CD14-positive monocyte (primary cell): ENCODE measurements at regions not wholly inside any gene's neighbourhood (a gene's known extent, or its start where the extent isn't known, plus 50 kb on each side); places are given as distances from the start of the nearest gene placed in this dataset.

Source experiments
- DNase-seq, 3 donors: peaks; one replicate each; pipeline ENCODE4 v3.0.0-alpha.2; 2011 to 2022
- H2AFZ ChIP-seq: 2 replicates; pipeline ENCODE4 v1.6.0; 2012; ENCODE audit warnings: mild to moderate bottlenecking, low read depth, low read length, inconsistent platforms; ENCODE audit not compliant: insufficient read depth, poor library complexity, severe bottlenecking
- H3K27ac ChIP-seq, 2 donors: 1 replicate in 1 of 2; 2 replicates in 1 of 2; pipeline ENCODE4 v1.5.1; 2012 to 2013; ENCODE audit warnings: low read length in 2 of 2, control low read depth in 1 of 2, inconsistent platforms in 1 of 2, low read depth in 1 of 2, mild to moderate bottlenecking in 1 of 2
- H3K27me3 ChIP-seq, 2 donors: one replicate each; pipeline versions ENCODE4 v1.6.0 to v1.6.1; 2011 to 2013; ENCODE audit warnings: low read length in 2 of 2; ENCODE audit not compliant: control insufficient read depth in 2 of 2, insufficient read depth in 2 of 2
- H3K36me3 ChIP-seq, 2 donors: replicated peaks in 1 of 2; 1 replicate in 1 of 2; 2 replicates in 1 of 2; pipeline versions ENCODE4 v1.5.1 to v1.6.1; 2012 to 2013; ENCODE audit warnings: low read length in 2 of 2, control low read depth in 1 of 2, inconsistent platforms in 1 of 2, mild to moderate bottlenecking in 1 of 2; ENCODE audit not compliant: insufficient read depth in 2 of 2, control insufficient read depth in 1 of 2
- H3K4me1 ChIP-seq, 2 donors: 1 replicate in 1 of 2; 2 replicates in 1 of 2; pipeline versions ENCODE4 v1.5.1 to v1.6.1; 2012 to 2013; ENCODE audit warnings: low read length in 2 of 2, control low read depth in 1 of 2, inconsistent platforms in 1 of 2, mild to moderate bottlenecking in 1 of 2, moderate library complexity in 1 of 2; ENCODE audit not compliant: insufficient read depth in 2 of 2, control insufficient read depth in 1 of 2
- H3K4me2 ChIP-seq: replicated peaks from 2 replicates; pipeline ENCODE3; 2012; ENCODE audit warnings: low read length, moderate library complexity, mild to moderate bottlenecking; ENCODE audit not compliant: poor library complexity, severe bottlenecking; ENCODE audit errors: extremely low read depth
- H3K4me3 ChIP-seq, 3 experiments: fragments of 200-600 bp in 1 of 3; sonication (generic) in 1 of 3; replicated peaks in 1 of 3; 1 replicate in 2 of 3; 2 replicates in 1 of 3; pipeline ENCODE4 v1.5.1; 2011 to 2013; ENCODE audit warnings: low read length in 3 of 3, mild to moderate bottlenecking in 3 of 3, control low read depth in 2 of 3, low read depth in 2 of 3, inconsistent platforms in 1 of 3, moderate library complexity in 1 of 3
- H3K79me2 ChIP-seq: 2 replicates; pipeline ENCODE4 v1.6.0; 2012; ENCODE audit warnings: mild to moderate bottlenecking, control low read depth, inconsistent platforms, low read length, moderate library complexity; ENCODE audit not compliant: insufficient read depth
- H3K9ac ChIP-seq: 2 replicates; pipeline ENCODE4 v1.6.0; 2017; ENCODE audit warnings: low read length, mild to moderate bottlenecking; ENCODE audit not compliant: insufficient read depth, poor library complexity, severe bottlenecking
- H3K9me3 ChIP-seq, 2 donors: replicated peaks in 1 of 2; 1 replicate in 1 of 2; 2 replicates in 1 of 2; pipeline versions ENCODE4 v1.5.1 to v1.6.1; 2012 to 2013; ENCODE audit warnings: low read length in 2 of 2, control low read depth in 1 of 2; ENCODE audit not compliant: control insufficient read depth in 1 of 2, insufficient read depth in 1 of 2
- H4K20me1 ChIP-seq: 2 replicates; pipeline ENCODE4 v1.6.0; 2012; ENCODE audit warnings: mild to moderate bottlenecking, low read length, control low read depth, moderate library complexity; ENCODE audit not compliant: insufficient read depth
- H3K27ac Mint-ChIP-seq, 7 donors: one replicate each; pipeline ENCODE4 v1.8.0; 2020; ENCODE audit warnings: mild to moderate bottlenecking in 7 of 7, mixed read lengths in 7 of 7, moderate library complexity in 6 of 7, inconsistent platforms in 2 of 7
- H3K27me3 Mint-ChIP-seq, 3 donors: one replicate each; pipeline ENCODE4 v1.8.0; 2021 to 2022; ENCODE audit warnings: low read depth in 3 of 3, mild to moderate bottlenecking in 3 of 3, mixed read lengths in 3 of 3, moderate library complexity in 3 of 3, inconsistent platforms in 1 of 3
- H3K36me3 Mint-ChIP-seq, 2 donors: one replicate each; pipeline ENCODE4 v1.8.0; 2020; ENCODE audit warnings: mixed read lengths in 2 of 2, inconsistent platforms in 1 of 2, mild to moderate bottlenecking in 1 of 2
- H3K4me1 Mint-ChIP-seq: one replicate; pipeline ENCODE4 v1.8.0; 2020; ENCODE audit warnings: mild to moderate bottlenecking, mixed read lengths
- H3K4me3 Mint-ChIP-seq, 2 donors: one replicate each; pipeline ENCODE4 v1.8.0; 2020; ENCODE audit warnings: mild to moderate bottlenecking in 2 of 2, mixed read lengths in 2 of 2, moderate library complexity in 1 of 2
- H3K9me3 Mint-ChIP-seq, 7 donors: one replicate each; pipeline ENCODE4 v1.8.0; 2020 to 2022; ENCODE audit warnings: mixed read lengths in 7 of 7, mild to moderate bottlenecking in 6 of 7, moderate library complexity in 6 of 7, inconsistent platforms in 2 of 7
- CTCF ChIP-seq: fragments of 200-600 bp; IDR thresholded peaks from one replicate; pipeline ENCODE4 v1.8.0; 2022; ENCODE audit warnings: antibody characterized with exemption, mild to moderate bottlenecking
- WGBS: methylation state at CpG from one replicate; pipeline ENCODE4 v1.1.5; 2013; ENCODE audit warnings: missing lambda C conversion rate; ENCODE audit not compliant: insufficient coverage; 5-methylcytosine and 5-hydroxymethylcytosine counted together
- intact Hi-C, 2 donors: fragments of 100-400 bp; cut with micrococcal nuclease; formaldehyde crosslinking; loops; one replicate each; pipeline versions ENCODE4 v1.15.0 to v1.15.1; 2023

- no peak for TF ChIP-seq CTCF
- no peak overlapping the region for H3K27ac ChIP-seq
- DNase-seq = no peak
- no peak overlapping the region for H2AFZ ChIP-seq
- Mint-ChIP-seq H3K36me3 (no peaks in the 10 kb centered on the region), H3K9me3 (peaks cover 0 to 7% (median 0%) of the 10 kb centered on the region in 7 donors), H3K4me3 (no peak overlapping the region), H3K27me3 (peaks cover 0 to 6% (median 4%) of the 10 kb centered on the region in 3 donors), H3K4me1 (no peaks in the 10 kb centered on the region), H3K27ac (no peak overlapping the region)
- no peak overlapping the region for H3K9ac ChIP-seq
- H3K27me3 ChIP-seq = no peaks in the 10 kb centered on the region
- no CpG with 5 or more reads among the region's 4 CpGs for WGBS
- no peaks in the 10 kb centered on the region for H3K9me3 ChIP-seq
- no peaks in the 10 kb centered on the region for H3K79me2 ChIP-seq
- no peaks in the 10 kb centered on the region for H3K4me1 ChIP-seq
- no peak overlapping the region for H3K4me3 ChIP-seq
- intact Hi-C loops = no loop called here
- H4K20me1 ChIP-seq = no peaks in the 10 kb centered on the region
- no peaks in the 10 kb centered on the region for H3K36me3 ChIP-seq
- H3K4me2 ChIP-seq = no peak overlapping the region
These were observed 84.8 kb upstream of the WDR44 start for GRCh38 chrX:118261151-118261550.

GRCh38 chrX:118271775-118272174, 74.1 kb upstream of the WDR44 start:
- H3K27ac ChIP-seq = no peak overlapping the region
- intact Hi-C loops = no loop called here
- H3K27me3 ChIP-seq = no peaks in the 10 kb centered on the region
- H3K4me1 ChIP-seq = no peaks in the 10 kb centered on the region
- H3K27ac Mint-ChIP-seq = no peak overlapping the region
- peaks cover 0 to 2% (median 2%) of the 10 kb centered on the region in 3 donors for H3K27me3 Mint-ChIP-seq
- H2AFZ ChIP-seq = no peak overlapping the region
- 50% methylated on average over 1 of the region's 3 CpGs for WGBS
- no peaks in the 10 kb centered on the region for H3K4me1 Mint-ChIP-seq
- H3K9me3 Mint-ChIP-seq = peaks cover 0 to 8% (median 5%) of the 10 kb centered on the region in 7 donors
- H3K4me3 ChIP-seq = no peak overlapping the region
- no peaks in the 10 kb centered on the region for H3K36me3 Mint-ChIP-seq
- no peak overlapping the region for H3K4me2 ChIP-seq
- no peak for TF ChIP-seq CTCF
- H3K4me3 Mint-ChIP-seq = no peak overlapping the region
- no peak for DNase-seq
- H4K20me1 ChIP-seq = no peaks in the 10 kb centered on the region
- H3K79me2 ChIP-seq = no peaks in the 10 kb centered on the region
- no peaks in the 10 kb centered on the region for H3K36me3 ChIP-seq
- H3K9me3 ChIP-seq = no peaks in the 10 kb centered on the region
- H3K9ac ChIP-seq = no peak overlapping the region
